Stimulated activated CD8-positive, alpha-beta memory T cell treated with anti-CD3 and anti-CD28 coated beads, Interleukin-7, amount 100 ng/mL, for 24 hours (primary cell): ENCODE measurements at regions not wholly inside any gene's neighbourhood (a gene's known extent, or its start where the extent isn't known, plus 50 kb on each side); places are given as distances from the start of the nearest gene placed in this dataset.

ENCODE experiments used
- DNase-seq: peaks from one replicate; pipeline ENCODE4 v3.0.0-alpha.2; 2020; ENCODE audit warnings: low read depth

DNA sequence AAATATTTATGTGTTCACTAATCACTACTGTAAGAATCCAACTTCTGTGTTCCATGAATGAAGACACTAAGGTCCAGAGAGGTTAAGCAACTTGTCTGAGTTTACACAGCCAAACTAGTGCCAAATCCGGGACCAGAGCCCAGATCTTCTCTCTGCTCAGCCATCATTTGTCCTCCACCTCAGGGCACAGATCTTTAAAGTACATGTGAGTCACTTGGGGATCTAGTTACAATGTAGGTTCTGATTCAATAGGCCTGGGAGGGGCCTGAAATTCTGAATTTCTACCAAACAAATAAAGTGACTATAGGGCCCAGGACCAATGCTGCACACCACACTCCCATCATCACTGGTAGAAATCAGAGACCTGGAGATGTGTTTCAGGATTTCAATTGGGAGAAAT is 162.9 kb downstream of the GXYLT1 start:
- no peak for DNase-seq

DNA sequence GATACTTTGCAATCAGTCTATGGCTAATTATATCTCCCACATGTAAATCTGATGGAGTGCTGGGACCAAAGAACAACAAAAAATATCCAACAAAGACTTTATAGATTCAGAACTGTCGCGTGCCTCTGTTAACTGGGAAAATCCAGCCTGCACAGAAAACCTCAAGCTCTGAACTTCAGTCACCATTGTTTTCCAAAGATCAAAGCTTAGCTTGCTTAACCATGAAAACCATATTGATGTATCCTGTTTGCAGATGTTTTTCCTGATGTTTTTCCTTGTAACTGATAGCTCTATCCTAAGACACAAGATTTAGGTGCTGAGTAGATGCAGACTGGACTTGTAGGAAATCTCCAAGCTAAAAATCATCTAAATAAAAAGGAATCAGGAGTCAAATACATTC is 163.7 kb downstream of the GXYLT1 start:
- no peak for DNase-seq

DNA sequence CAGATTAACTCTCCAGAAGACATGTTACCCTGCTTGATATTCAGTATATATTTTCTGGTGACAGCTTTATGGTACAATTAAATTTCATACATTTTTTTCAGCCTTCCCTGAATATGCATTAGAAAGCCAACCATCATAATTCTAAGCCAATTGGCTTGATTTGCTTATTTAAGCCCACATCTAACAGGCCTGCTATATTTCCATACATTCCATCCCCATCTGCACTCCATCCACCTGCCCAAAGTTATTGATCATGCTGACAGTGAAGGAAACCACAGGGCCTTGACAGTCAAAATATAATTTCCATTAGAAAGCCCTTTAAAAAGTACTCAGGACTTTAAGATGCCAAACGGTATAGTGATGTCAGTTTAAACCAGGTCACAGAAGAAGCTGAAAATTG is 164.3 kb downstream of the GXYLT1 start:
- no peak for DNase-seq

DNA sequence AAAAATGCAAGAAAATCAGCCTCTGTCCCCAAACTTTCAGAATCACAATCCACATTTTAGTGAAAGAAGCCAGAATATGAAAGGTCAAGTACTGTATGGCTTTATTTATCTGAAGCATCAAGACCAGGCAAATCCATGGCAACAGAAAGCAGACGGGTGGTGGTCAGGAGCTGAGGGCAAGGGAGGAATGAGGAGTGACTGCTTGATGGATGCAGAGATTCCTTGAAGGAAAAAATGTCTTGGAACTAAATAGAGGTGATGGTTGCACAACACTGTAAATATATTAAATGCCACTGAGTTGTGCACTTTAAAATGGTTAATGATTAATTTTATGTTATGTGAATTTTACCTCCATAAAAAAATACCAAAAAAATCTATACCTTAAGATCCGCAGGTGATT is 165.1 kb downstream of the GXYLT1 start:
- no peak for DNase-seq

DNA sequence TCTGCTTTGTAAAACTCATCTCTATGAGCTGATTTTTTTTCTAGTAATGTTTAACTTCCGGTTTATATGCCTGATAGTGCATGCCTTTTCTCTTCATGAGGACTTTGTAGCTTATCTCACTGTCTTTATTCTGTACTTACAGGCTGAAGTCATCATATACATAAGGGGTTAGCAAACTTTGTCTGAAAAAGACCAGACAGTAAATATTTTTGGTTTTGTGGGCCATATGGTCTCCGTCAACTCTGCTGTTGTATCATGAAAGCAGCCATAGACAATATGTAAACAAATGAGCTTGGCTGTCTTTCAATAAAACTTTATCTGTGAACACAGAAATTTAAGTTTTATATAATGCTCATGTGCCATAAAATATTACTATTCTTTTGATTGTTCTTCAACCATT is 172.1 kb downstream of the GXYLT1 start:
- DNase-seq, result no peak

DNA sequence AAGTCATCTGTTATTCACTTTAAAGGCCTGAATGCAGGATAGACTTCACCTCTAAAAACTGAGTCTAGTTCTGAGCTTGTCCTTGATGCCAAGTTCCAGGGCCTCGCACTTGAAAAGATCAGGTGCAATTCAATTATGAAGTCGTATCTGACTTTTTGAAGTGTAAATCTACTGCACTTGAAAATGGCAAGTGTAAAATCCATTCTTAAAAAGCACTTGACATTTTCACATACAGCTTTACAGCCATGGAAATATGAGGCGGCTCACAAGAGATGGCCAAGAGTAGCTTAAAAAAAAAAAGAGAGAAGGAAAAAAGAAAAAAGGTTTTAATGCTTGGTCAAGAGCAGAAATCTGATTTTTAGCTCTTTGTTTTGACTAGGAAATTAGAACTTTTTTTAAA is 172.5 kb downstream of the GXYLT1 start:
- DNase-seq, result no peak

DNA sequence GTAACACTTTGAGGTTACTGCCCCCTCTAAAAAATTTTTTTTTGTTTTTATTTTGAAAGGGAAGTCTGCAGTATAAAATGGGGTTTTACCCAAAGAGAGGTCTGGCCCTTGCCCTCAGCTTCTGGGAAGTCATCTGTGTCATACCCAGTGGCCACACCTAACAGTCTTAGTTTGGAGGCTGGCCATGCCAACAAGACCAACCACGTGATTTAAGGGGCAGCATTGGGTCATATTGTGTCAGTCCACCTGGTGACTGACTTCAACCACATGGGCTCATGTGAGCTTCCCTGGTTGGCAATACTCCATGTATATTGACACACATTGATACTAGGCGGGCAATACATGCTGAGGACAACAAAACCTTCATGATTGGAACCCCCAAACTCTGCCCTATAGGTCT is 173.9 kb downstream of the GXYLT1 start:
- no peak for DNase-seq

DNA sequence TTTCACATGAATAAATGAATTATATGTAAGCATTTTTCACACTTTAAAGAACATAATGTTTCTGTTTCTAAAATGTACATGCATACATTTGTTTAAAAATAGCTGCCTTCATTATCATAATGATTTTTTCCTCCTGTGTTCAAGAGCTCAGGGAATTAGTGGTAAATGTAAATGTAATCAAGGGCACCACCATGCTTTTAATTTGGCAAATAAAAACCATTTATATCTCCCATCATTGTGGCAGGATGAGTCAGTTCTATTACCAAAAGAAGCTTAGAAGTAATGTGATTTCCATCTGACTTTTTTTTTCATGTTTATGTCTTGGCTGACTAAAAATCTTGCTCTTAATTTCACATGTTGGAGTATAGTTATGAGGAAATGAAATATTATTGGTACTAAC is 176.1 kb downstream of the GXYLT1 start:
- no peak for DNase-seq

DNA sequence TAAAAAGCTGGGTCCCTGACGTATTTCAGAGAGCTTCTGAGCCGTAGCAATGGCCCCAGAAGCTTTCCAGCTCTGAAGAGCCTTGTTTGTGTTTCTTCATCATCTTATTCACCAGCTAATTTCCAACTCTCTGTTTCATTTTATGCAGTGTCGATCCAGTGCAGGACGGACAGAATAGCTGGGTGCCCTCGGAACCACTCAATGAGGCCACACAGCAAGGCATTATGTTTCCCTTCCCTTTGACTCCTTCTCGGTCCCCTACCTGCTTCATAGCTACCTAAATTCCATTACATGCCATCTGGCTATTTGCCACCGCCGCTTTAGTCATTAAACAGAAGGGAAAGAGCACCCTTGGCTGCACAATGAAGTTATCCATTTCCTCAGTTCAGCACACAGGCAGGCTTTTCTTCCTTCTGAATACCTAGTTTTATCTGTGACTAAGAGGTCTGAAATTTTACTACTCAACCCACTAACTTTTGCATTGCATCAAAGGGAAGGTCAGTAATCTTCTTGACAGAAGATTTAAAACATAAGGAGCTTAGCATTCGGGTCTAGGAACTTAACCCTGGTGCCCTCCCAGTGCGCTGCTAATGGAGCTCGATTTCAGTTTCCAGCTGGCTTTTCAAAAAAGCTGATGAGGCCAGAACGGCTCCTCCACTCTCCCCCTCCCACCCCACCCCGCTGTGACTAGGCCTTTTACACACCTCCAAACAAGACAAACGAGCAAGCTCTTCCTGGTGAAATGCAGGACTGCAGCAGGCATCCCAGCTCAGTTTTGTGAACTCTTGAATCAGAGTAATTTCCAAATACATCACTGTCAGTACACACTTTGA is 176.8 kb downstream of the GXYLT1 start:
- DNase-seq, result no peak

DNA sequence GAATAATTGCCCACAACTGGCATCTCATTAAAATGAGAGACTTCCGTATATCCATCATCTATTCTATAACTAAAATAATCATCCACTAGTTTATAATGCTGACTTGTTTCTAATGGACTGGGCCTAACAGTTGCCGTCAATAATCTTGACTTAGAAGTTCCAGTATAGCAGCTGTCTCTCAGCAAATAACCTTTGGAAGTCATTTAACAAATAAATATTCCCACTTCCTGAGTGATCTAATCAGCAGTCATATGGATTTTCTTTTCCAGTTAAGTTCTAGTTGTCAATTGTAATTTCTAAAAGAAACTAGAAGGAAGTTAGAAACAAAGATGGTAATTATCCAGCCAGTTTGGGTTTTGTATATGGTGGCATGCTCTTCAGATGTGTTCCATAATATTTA is 177.8 kb downstream of the GXYLT1 start:
- DNase-seq, result no peak

DNA sequence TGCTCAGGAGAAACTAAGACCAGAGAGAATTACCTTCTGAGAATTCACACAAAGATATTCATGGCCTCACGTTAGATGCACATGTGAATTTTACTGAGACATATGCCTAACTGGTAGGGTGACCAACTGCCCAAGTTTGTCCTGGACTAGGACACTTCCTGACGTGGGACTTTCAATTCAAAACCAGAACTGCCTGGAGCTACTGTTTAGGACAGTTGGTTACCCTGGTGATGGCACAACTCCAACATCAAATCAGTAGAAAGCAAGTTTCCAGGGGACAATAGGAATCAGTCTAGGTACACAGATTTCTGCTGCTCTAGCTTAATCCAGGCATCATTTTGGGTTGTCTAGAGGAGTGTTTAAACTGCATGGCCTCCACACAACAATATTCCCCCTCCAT is 178.7 kb downstream of the GXYLT1 start:
- DNase-seq, result no peak

DNA sequence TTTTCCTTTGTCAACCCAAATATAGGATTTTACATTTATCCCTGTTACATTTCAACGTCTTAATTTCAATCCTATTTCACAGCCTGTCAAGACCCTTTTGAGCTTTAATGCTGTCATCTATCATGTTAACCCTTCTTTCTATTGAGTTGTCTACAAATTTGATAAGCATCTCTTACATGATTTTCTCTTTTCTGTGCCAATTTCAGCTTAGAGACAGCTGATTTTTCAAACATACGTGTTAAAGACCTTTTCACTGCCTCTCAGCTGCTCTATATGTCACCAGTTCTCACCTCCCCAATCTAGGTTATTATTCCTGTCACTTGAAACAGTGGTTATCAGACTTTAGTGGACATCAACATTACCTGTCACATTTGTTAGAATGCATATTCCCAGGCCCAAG is 181.3 kb downstream of the GXYLT1 start:
- DNase-seq, result no peak

DNA sequence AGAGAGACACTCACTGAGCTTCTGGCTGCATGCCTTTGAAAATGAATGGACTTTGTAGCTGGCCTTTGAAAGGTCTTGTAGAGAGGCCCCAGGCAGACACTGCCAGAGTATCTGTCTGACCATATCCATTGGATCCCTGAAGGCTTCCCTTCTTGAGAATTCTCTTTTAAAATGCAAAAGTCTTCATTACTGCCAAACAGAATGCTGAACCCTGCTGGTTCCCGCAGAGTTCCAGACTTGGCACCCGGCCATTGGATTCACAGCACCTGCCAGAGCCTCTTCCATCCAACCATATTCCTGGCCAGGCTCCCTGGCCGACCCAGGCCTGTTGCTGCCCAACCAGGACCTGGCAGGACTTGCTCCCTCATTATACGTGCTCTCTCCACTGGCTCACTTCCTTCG is 182.5 kb downstream of the GXYLT1 start:
- no peak for DNase-seq

DNA sequence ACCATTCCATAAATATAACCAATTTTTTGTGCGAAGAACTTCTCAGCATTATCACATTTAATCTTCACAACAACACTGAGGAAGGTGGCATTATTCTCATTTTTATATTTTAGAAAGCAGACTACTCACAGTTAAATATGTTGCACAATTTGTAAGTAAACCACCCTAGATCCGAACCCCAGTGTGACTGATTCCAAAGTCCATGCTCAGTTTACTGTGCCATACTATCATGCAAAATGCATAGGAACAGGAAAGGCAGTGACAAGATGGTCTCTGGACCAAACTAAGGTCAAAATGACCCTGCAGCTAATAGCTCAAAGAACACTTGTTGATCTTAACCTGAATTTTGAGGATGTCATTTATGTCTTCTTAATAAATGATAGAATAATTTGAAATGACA is 185.4 kb downstream of the GXYLT1 start:
- no peak for DNase-seq

DNA sequence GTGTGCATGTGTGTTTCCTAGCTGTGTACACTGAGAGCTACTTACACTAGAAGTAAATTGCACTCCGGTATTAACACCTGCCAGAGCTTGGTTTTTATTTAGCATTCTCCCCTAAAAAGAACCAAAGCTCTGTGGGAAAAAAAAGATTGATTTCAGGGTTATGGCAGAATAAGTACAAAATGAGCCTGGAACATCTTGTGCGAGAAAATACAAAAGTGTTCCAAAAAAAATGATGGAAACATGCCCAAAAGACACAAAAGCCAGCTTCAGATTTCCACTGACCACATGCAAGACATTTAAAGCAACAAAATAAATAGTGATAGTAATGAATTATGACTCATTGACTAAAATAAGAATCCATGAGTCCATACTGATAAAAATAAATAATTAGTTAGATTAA is 188.3 kb downstream of the GXYLT1 start:
- DNase-seq, result no peak

DNA sequence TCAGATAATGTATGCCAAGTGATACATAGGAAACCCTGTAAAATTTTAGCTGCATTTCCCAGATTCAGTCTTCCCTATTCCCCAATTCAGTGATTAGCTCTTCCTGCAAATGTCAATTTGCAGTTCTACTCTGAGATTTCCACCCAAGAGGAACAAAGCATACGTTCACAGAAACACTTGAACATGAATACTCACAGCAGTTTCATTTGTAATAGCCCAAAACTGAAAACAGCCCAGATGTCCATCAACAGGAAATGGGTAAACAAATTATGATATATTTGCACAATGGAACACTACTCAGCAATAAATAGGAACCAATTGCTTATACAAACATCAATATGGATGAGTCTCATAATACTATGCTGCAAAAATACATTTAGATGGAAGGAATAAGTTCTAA is 194.2 kb downstream of the GXYLT1 start:
- no peak for DNase-seq

DNA sequence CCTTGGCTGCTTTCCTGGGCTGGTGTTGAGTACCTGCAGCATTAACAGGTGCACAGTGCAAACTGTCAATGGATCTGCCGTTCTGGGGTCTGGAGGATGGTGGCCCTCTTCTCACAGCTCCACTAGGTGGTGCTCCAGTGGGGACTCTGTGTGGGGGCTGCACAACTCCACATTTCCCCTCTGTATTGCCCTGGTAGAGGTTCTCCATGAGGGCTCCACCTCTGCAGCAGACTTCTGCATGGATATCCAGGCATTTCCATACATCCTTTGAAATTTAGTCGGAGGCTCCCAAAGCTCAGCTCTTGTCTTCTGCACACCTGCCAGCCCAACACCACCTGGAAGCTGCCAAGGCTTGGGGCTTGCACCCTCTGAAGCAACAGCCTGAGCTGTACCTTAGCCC is 198.6 kb downstream of the GXYLT1 start:
- no peak for DNase-seq

DNA sequence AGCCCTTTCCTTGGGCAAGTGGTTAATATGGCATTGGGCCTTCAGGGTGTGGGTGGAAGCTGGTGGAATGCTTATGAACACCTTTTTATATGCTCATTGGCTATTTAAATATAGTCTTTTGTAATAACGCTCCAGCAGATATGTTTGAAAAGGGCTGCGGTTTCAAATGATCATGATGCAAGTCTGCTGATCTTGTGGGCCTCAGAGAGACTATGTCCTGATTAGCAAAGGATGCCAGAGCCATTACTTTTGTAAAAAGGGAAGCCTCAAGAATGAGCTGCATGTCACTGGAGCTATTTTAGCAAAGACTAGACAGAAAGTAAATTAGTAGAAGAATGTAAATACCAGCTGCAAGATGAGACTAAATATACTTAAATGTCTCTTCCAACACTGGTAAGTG is 200.5 kb downstream of the GXYLT1 start:
- no peak for DNase-seq

DNA sequence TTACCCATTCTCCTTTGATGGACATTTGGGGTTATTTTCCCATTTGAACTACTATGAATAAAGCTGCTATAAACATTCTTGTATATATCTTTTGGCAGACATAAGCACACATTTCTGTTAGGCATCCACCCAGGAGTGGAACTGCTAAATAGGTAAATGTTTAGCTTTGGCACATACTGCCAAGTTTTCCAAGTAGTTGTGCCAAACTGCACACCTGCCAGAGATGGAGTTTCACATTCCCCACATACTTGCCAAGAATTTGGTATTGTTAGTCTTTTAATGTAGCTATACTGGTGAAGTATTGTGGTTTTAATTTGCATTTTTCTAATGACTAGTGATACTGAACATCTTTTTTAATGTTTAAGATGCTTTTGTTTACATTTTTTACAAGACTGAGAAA is 201.0 kb downstream of the GXYLT1 start:
- DNase-seq, result no peak

DNA sequence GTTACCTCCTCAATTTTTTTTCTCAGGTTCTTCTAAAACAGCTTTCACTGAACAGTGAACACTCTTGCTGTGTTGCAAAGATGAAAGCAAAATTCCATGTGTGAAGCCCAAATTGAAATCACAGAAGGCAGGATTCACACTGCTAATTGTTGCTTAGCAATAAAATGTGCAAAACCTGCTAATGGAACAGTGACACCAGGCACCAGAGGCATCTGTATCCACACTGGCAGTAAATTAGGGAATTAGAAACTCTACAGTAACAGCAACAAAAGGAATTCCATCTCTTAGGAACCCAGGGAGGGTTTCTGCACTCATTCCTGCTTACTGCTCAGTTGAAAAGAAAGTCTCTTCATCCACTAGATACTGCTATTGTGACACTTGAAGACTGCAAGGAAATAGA is 202.3 kb downstream of the GXYLT1 start:
- no peak for DNase-seq

DNA sequence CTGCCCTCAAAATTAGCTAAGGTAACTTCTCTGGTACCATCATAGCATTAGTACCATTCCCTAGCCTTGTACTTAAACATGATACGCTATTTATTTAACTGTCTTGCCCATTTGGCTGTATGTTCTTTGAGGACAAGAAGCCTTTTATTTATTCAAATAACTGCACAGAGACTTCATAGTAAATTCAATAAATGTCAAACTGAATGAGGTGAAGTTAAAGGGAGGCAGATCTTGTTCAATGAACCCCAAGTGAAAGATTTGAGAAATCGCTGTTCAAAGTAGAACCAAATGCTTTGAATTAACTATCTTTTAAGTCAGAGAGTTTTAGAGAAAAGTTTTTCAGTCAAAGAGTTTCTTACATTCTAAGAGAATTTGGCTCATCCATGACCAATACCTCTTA is 203.6 kb downstream of the GXYLT1 start:
- DNase-seq, result no peak

DNA sequence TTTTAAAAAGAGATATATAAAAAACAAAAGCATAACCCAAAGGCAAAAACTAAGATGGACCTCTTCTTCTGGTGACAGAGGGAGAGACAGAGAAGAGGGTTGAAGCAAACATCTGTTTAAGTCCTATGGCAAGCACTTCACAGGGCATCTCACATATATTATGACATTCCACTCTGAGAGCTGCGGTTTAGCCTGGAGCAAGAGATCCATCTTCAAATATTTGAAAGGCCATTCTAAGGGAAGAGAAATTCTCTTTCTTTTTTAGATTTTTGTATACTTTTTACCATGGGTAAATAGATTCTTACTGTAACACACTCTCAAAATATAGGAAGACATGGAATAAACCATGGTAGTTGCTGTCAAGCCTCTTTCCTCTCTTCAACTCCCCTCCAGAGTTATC is 204.1 kb downstream of the GXYLT1 start:
- no peak for DNase-seq

DNA sequence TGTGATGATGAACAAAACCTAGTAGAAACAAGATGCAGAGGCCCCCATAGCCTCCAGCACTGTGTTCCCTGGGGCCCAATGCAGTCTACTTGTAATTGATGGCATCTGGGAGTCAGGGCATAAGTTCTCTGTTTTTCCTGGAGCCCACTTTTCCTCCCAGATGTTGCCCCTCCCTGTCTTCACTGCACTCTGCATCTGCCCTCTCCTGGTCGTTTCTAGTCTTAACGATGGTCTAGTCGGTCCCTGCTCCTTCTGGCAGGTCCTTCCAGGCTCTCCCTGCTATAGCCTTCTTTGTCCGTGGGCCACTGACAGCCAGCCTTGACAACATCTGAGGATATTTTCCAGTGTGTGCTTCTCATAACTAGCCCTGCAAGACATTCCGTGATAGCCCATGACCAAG is 208.3 kb downstream of the GXYLT1 start:
- no peak for DNase-seq

DNA sequence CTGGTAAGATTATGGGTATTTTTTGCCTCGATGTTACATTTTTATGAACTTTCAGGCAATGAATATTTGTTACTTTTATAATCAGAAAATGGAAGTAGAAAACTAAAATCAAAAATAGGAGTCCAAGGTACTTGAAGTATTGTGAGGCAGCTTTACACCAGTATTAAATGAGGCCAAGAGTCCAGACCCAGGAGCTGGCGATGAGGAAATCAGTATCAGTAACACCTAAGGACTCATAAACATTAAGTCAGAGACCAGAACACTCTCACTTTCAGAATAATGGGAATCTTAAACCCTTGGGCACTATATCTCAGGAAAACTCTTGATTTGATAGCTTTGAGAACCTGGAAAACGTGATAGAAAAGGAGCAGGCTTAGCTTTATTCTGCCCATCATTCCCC is 208.8 kb downstream of the GXYLT1 start:
- DNase-seq, result no peak
